ENCODE measurements at regions not wholly inside any gene's neighbourhood (a gene's known extent, or its start where the extent isn't known, plus 50 kb on each side); places are given as distances from the start of the nearest gene placed in this dataset.

GRCh38 chr15:35783203-35783602, 237.2 kb upstream of the DPH6 start:
- no peak for DNase-seq

GRCh38 chr15:35784745-35785144, 238.8 kb upstream of the DPH6 start:
- no peak for DNase-seq

- DNase-seq: no peak
Measured at GRCh38 chr15:35810007-35810406, 264.0 kb upstream of the DPH6 start.

GRCh38 chr15:35813573-35813972, 267.6 kb upstream of the DPH6 start:
- no peak for DNase-seq

- DNase-seq: no peak
Measured at GRCh38 chr15:35818846-35819245, 272.9 kb upstream of the DPH6 start.

DNA sequence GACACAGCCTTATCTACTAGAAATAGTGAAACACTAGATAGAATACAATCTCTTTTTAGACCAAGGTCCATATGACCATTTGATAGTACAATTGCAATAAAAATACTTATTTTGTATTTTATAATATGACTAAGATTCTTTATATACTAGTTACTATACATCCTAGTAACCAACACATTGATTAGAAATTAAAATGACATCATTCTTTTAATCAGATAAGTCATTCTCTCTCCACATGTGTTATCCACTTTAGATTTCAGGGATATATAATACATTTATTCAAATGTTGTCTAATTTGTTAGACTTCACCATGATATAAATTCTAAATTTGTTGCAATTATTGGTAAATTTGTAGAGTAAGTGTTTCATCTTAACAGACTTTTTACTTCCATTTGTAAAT, 276.2 kb upstream of the DPH6 start:
- no peak for DNase-seq

GRCh38 chr15:35827141-35827540, 281.2 kb upstream of the DPH6 start:
- DNase-seq: no peak

- no peak for DNase-seq
Measured at GRCh38 chr15:35827911-35828310, 281.9 kb upstream of the DPH6 start.

- DNase-seq: no peak
Measured at GRCh38 chr15:35833581-35833980, 287.6 kb upstream of the DPH6 start.

GRCh38 chr15:35834216-35834830, 288.4 kb upstream of the DPH6 start:
- DNase-seq: no peak

DNA sequence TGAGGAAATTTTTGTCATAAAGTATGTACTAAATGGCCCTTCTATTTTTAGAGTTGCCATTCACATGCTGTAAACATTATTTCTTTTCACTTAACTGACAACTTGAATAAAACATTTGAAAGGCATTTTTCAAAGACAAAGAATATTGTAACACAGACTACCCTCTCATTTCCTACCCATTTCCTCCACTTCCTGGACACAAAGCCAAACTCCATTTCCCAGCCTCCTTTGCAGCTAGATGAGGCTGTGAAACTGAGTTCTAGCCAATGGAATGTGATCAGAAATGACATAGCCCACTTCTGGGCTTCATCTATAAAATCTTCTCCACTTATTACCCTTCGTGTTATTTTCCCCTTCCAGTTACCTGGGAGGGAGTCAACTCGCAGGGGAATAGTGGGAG, 288.9 kb upstream of the DPH6 start:
- no peak for DNase-seq

GRCh38 chr15:35838424-35839111, 292.6 kb upstream of the DPH6 start:
- no peak for DNase-seq

GRCh38 chr15:35842631-35843030, 296.7 kb upstream of the DPH6 start:
- DNase-seq: no peak

DNA sequence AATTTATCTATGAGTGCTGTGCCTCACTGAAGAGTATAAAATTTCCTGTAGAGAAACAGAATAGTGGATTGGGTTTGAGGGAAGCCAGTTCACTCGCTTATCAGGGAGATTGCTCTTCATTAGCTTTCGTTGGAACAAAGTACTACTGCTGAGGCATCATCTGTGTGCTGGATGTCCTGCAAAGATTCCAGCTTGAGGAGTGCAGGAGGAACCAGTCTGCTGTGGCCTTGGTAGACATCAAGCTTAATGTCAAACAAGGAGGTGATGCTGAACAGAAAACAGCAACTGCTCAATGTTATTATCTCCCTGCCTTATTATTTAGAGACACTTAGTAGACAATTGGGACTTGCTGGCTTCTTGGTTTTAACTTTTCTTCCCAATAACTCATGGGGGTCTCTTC, 297.5 kb upstream of the DPH6 start:
- DNase-seq: no peak

DNA sequence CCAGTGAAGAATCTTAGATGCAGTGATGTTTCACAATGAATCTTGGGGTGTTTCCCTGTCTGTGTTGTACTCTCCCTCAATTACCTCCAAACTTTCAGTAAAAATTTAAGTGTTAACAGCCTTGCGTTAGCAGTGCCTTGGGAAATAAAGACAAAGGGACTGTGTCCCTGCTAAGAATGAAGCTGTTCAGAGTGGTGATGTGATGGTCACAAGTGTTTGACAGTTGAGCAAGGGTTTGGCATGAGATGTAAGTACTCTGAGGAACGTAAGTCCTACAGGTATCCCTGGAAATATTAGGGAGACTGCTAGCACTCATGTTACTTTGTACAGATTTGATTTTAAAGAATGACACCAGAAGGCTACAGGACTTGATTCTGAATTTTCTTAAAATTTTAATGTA, 304.3 kb upstream of the DPH6 start:
- no peak for DNase-seq

DNA sequence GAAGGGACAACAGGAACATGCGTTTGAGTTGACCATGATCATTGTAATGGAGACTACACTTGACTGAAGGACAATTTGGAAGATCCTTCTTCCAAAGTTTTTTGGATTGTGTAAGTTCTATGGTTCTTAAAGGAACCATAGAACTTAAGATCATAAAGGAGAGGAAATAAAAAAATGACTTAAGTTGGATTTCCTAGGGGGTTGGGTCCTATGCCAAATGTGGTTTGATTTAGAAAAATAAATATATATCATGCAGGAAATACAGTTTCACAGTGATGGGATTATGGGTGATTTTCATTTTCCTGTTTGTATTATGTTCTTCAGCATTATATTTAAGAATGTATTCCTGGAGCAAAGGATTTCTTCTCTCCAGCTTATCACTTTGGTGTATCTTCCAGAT, 305.5 kb upstream of the DPH6 start:
- DNase-seq: no peak

- DNase-seq: no peak
Measured at GRCh38 chr15:35852818-35853624, 307.1 kb upstream of the DPH6 start.

GRCh38 chr15:35854316-35854715, 308.4 kb upstream of the DPH6 start:
- no peak for DNase-seq

DNA sequence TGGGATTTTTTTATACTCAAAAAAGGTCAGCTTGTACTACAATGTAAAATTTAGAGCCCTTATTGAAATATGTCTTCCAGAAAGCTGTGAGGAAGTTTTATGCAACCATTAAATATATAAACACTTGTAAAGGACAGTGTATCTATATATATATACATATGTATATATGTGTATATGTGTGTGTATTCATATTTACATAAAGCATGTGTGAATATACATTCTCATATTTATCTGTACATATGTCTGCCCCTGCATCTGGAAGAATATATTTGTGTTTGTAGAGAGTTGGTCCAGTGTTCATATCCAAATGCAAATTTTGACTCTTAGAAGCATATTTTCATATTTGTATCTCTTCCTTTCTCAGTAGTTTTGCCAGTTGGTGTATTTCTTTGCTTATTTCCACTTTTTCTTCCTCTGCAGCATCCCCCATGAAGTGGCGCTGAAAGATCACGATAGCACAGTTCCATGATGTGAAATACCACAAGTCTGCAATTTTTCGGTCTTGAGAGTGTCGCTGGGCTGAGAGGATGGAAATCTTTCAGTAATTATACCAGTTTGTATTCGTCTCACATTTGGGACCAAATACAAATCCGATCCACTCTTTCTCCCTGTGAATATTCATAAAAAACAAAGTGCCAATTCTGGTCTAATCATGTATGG, 311.7 kb upstream of the DPH6 start:
- DNase-seq: no peak

DNA sequence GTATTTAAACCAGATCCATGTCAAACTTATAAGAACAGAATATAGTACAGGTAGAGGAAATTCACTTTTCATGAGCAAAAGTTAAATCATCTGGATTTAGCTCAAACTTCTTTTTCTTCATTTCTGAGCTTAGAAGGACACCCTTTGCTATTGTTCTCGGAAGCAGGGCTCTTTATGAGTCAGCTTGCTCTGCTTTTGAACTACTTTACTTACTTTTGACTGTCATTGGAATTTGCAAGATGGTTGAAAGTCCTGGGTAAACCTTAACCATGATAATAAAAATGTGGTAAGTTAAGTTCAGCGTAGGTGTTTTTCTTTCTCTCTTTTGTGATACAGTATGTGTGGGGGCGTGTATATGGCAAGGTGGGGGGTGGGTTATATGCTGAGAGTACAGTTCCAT, 312.7 kb upstream of the DPH6 start:
- no peak for DNase-seq

- no peak for DNase-seq
Measured at GRCh38 chr15:35863655-35864054, 317.7 kb upstream of the DPH6 start.

DNA sequence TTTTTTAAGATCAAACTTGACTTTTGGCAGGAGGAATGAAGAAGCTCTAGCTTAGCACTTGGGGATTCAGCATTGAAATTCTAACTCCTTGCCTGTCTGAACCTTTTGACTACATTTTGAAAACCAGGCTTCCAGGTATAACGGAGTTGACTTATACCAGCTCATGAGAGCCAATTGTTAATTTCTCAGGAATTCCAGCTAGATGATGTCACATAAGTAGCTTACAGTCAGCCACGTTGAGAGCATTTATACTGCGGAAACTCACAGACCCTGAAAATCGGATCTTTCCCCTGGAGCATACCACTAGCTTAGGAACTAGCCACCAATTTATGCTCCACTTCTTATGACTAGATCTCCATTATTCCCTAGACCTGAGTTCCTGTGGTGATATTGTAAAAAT, 321.4 kb upstream of the DPH6 start:
- DNase-seq: no peak

GRCh38 chr15:35871282-35871681, 325.3 kb upstream of the DPH6 start:
- DNase-seq: no peak

DNA sequence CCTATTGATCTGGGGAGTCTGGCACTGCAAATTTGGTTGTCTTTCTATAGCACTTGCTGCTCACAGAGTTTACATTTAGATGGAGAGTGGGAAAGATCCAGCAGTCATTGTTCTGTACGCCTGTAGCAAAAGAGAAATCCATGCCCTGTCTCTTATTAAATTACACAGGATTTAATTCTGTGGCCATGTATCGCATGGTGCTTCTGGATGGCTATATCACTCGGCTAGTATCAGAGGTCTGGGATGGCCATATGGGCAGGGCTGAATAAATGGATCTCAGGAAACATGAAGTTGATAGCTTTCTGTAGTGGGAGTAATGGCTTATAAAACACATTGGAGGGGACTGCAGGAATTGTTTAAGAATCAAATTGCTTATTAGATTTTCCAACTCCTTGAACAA, 325.8 kb upstream of the DPH6 start:
- DNase-seq: no peak
